ENCODE measurements at regions not wholly inside any gene's neighbourhood (a gene's known extent, or its start where the extent isn't known, plus 50 kb on each side); places are given as distances from the start of the nearest gene placed in this dataset.
"Not testable (repeated sequence)": the region's sequence is repeated elsewhere in the genome, so short reads cannot be mapped to it uniquely, and the experiment has no call there.

DNA sequence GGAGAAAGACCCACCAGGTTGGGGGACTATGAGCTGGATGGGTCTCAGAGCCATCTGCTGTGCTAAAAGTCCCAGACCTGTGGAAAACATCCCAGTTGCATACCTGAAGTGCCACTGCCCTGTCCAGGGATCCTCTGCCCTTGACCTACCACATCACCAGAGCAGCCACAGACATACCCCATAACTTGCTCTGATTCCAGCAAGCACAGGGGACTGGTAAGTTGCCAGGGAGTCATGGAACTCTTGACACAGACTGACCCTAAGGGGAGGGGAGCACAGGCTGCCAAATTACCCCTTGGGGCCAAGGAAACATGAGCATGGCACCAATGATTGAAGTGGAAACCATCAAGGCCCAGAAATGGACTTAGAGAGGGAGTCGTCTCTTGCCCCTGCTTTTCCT lies 1335.1 kb upstream of the ALCAM start:
- Histone ChIP-seq H3K27ac (ENCODE audit: low read depth in 2 of 2, low read length in 2 of 2) (no peak overlapping the region), H3K9ac (ENCODE audit: low read depth in 1 of 2, low read length in 2 of 2) (no peak overlapping the region), H3K27me3 (ENCODE audit: control insufficient read depth in 2 of 2, insufficient read depth in 2 of 2, low read length in 2 of 2) (no peaks in the 10 kb centered on the region), H3K36me3 (ENCODE audit: control insufficient read depth in 2 of 2, insufficient read depth in 2 of 2, low read length in 2 of 2) (no peaks in the 10 kb centered on the region), H3K9me3 (ENCODE audit: control insufficient read depth in 2 of 2, low read length in 2 of 2) (peaks cover 0 to 4% of the 10 kb centered on the region in 2 donors), H3K4me1 (ENCODE audit: control insufficient read depth in 2 of 2, insufficient read depth in 2 of 2, low read length in 2 of 2) (no peaks in the 10 kb centered on the region), H3K4me3 (ENCODE audit: low read length in 2 of 2) (no peak overlapping the region)

DNA sequence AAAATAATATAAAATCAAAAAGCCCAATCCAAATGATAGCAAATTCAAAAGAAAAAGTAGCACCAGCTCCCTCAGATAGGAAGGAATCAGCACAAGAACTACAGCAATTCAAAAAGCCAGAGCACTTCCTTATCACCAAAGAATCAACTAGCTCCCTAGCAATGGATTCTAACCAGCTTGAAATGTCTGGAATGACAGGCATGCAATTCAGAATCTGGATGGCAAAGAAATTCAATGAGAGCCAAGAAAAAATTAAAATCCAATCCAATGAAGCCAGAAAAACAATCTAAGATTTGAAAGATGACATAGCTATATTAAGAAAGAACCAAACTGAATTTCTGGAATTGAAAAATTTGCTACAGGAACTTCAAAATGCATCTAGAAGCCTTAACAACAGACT lies 1334.4 kb upstream of the ALCAM start:
- Histone ChIP-seq H3K36me3 (ENCODE audit: control insufficient read depth in 2 of 2, insufficient read depth in 2 of 2, low read length in 2 of 2) (no peaks in the 10 kb centered on the region), H3K27ac (ENCODE audit: low read depth in 2 of 2, low read length in 2 of 2) (no peak overlapping the region), H3K27me3 (ENCODE audit: control insufficient read depth in 2 of 2, insufficient read depth in 2 of 2, low read length in 2 of 2) (no peaks in the 10 kb centered on the region), H3K4me3 (ENCODE audit: low read length in 2 of 2) (no peak overlapping the region), H3K9me3 (ENCODE audit: control insufficient read depth in 2 of 2, low read length in 2 of 2) (peaks cover 0 to 4% of the 10 kb centered on the region in 2 donors), H3K4me1 (ENCODE audit: control insufficient read depth in 2 of 2, insufficient read depth in 2 of 2, low read length in 2 of 2) (no peaks in the 10 kb centered on the region), H3K9ac (ENCODE audit: low read depth in 1 of 2, low read length in 2 of 2) (no peak overlapping the region)

DNA sequence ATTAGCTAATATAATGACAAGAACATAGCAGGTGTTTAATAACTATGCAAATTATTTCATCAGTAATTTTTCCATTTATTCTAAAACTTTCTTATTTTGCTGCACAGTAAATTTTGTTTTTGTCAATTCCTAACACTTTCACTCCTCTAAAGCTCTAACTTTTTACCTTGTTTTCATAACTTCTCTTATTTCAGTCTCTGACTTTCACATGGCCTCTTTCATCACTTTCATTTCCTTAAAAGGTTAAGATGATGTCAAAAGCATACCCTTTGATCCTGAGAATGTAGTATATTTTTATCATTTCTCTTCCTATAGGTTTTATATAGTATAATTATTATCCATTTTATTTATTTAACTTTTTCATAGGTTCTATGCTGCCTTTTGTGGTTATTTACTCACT lies 1325.8 kb upstream of the ALCAM start:
- Histone ChIP-seq H3K9ac (ENCODE audit: low read depth in 1 of 2, low read length in 2 of 2) (no peak overlapping the region), H3K27me3 (ENCODE audit: control insufficient read depth in 2 of 2, insufficient read depth in 2 of 2, low read length in 2 of 2) (no peaks in the 10 kb centered on the region), H3K4me1 (ENCODE audit: control insufficient read depth in 2 of 2, insufficient read depth in 2 of 2, low read length in 2 of 2) (no peaks in the 10 kb centered on the region), H3K4me3 (ENCODE audit: low read length in 2 of 2) (no peak overlapping the region), H3K27ac (ENCODE audit: low read depth in 2 of 2, low read length in 2 of 2) (no peak overlapping the region), H3K9me3 (ENCODE audit: control insufficient read depth in 2 of 2, low read length in 2 of 2) (no peaks in the 10 kb centered on the region), H3K36me3 (ENCODE audit: control insufficient read depth in 2 of 2, insufficient read depth in 2 of 2, low read length in 2 of 2) (no peaks in the 10 kb centered on the region)

DNA sequence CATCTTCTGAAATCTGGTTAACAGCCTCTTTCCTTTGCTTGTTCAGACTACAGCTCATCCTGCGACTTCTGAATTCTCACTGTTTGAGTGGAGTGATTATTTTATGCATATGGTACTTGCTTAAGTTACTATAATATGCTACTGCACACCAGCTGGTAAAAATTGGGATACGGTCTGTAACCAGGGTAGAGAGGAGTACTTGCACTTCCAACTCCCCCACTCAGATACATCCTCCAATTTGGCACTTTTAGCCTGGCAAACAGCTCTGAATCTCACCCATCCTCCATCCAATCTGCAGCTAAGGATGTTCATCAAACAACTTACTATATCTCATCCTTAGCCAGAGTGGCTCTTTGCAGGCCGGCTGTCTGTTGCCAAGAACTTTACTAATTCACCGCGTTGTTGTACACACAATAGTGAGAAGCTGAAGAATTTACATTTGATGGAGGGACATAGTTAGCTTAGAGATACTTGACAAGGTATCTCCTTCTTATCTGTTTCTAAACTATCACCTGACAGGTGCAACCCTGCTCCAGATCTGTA lies 1323.6 kb upstream of the ALCAM start:
- H3K36me3 ChIP-seq (ENCODE audit: control insufficient read depth in 2 of 2, insufficient read depth in 2 of 2, low read length in 2 of 2); H3K9me3 ChIP-seq (ENCODE audit: control insufficient read depth in 2 of 2, low read length in 2 of 2); H3K27me3 ChIP-seq (ENCODE audit: control insufficient read depth in 2 of 2, insufficient read depth in 2 of 2, low read length in 2 of 2); H3K4me3 ChIP-seq (ENCODE audit: low read length in 2 of 2); H3K4me1 ChIP-seq (ENCODE audit: control insufficient read depth in 2 of 2, insufficient read depth in 2 of 2, low read length in 2 of 2); H3K9ac ChIP-seq (ENCODE audit: low read depth in 1 of 2, low read length in 2 of 2); H3K27ac ChIP-seq (ENCODE audit: low read depth in 2 of 2, low read length in 2 of 2): not testable (repeated sequence)

DNA sequence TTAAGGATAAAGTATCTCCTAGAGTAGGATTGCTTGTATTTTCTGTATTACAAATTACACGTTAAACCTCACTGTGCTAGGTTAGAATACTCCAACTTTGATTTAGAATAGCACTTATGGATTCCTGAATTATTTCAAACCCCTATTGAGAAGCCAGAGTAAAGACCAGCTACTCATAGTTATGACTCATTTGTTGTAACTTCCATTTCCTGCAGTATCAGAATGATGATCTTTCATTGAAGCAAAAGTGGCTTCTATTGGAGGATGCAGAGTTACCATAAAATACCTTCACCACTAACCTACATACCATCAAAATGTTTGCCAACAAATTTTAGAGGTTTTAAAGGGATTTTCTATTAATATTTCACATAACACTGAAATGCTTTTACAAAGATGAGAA lies 1322.7 kb upstream of the ALCAM start:
- Histone ChIP-seq H3K4me3 (ENCODE audit: low read length in 2 of 2) (no peak overlapping the region), H3K9ac (ENCODE audit: low read depth in 1 of 2, low read length in 2 of 2) (no peak overlapping the region), H3K36me3 (ENCODE audit: control insufficient read depth in 2 of 2, insufficient read depth in 2 of 2, low read length in 2 of 2) (no peaks in the 10 kb centered on the region)

DNA sequence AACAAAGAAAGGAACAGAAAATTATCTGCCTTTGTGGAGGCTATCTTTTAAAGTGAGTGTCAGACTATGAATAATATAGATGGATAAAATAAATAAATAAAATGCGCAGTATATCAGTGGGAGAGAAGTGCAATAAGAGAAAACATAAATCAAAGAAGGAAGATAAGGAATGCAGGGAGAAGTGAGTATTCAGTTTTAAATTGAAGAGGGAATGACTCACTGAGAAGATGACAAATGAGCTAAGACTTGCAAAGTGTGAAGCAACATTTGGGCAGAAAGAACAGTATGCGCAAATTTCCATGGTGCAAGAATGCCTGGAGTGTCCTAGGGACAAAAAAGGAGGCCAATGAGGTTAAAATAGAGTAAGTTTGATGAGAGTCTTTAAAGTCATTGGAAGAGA lies 1300.1 kb upstream of the ALCAM start:
- Histone ChIP-seq H3K27me3 (ENCODE audit: control insufficient read depth in 2 of 2, insufficient read depth in 2 of 2, low read length in 2 of 2) (no peaks in the 10 kb centered on the region), H3K36me3 (ENCODE audit: control insufficient read depth in 2 of 2, insufficient read depth in 2 of 2, low read length in 2 of 2) (no peaks in the 10 kb centered on the region), H3K4me3 (ENCODE audit: low read length in 2 of 2) (no peak overlapping the region), H3K27ac (ENCODE audit: low read depth in 2 of 2, low read length in 2 of 2) (no peak overlapping the region), H3K9me3 (ENCODE audit: control insufficient read depth in 2 of 2, low read length in 2 of 2) (no peaks in the 10 kb centered on the region), H3K9ac (ENCODE audit: low read depth in 1 of 2, low read length in 2 of 2) (no peak overlapping the region), H3K4me1 (ENCODE audit: control insufficient read depth in 2 of 2, insufficient read depth in 2 of 2, low read length in 2 of 2) (no peaks in the 10 kb centered on the region)

More for the DNA sequence above, 1322.7 kb upstream of the ALCAM start:
- H3K4me1 ChIP-seq (ENCODE audit: control insufficient read depth in 2 of 2, insufficient read depth in 2 of 2, low read length in 2 of 2) = no peaks in the 10 kb centered on the region
- no peaks in the 10 kb centered on the region for H3K27me3 ChIP-seq (ENCODE audit: control insufficient read depth in 2 of 2, insufficient read depth in 2 of 2, low read length in 2 of 2)
- H3K27ac ChIP-seq (ENCODE audit: low read depth in 2 of 2, low read length in 2 of 2) = no peak overlapping the region
- peaks cover 0 to 4% of the 10 kb centered on the region in 2 donors for H3K9me3 ChIP-seq (ENCODE audit: control insufficient read depth in 2 of 2, low read length in 2 of 2)

DNA sequence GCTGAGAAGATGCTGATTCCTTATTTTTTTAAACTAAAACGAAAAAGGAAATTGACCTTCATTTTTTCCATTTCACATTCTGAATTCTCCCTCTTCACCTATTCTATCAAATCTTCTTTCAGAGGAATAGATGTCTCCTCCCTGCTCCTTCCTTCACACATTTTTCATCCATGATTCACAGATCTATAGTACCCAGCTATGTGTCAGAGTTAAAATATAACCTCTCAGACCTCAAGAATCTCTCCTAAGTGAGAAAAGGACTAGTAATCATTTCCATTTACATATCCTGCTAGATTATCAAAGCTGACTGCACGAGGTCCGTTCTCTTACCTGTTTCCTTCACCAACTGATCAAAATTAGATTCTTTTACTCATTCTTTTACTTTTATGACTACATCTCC lies 1297.6 kb upstream of the ALCAM start:
- Histone ChIP-seq H3K9ac (ENCODE audit: low read depth in 1 of 2, low read length in 2 of 2) (no peak overlapping the region), H3K9me3 (ENCODE audit: control insufficient read depth in 2 of 2, low read length in 2 of 2) (no peaks in the 10 kb centered on the region), H3K27ac (ENCODE audit: low read depth in 2 of 2, low read length in 2 of 2) (no peak overlapping the region), H3K36me3 (ENCODE audit: control insufficient read depth in 2 of 2, insufficient read depth in 2 of 2, low read length in 2 of 2) (no peaks in the 10 kb centered on the region), H3K4me3 (ENCODE audit: low read length in 2 of 2) (no peak overlapping the region), H3K27me3 (ENCODE audit: control insufficient read depth in 2 of 2, insufficient read depth in 2 of 2, low read length in 2 of 2) (no peaks in the 10 kb centered on the region), H3K4me1 (ENCODE audit: control insufficient read depth in 2 of 2, insufficient read depth in 2 of 2, low read length in 2 of 2) (no peaks in the 10 kb centered on the region)

DNA sequence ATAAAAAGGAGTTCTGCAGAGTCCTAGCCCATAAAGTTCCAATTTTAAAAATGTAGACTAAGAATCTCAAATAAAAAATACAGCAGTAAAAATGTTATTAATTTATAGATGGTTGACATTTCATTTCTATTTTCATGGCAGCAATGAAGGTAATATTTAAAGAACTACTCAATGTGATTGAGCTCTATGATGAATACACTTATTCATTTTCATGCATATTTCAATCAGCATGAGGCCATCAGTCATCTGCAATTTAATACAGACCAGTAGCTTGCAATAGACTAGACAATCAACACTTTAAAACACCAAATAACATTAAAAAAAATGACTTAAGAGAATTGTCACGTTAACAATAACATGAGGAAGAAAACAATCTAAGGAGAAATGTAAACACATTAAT lies 1295.8 kb upstream of the ALCAM start:
- no peak overlapping the region for H3K9ac ChIP-seq (ENCODE audit: low read depth in 1 of 2, low read length in 2 of 2)
- H3K27ac ChIP-seq (ENCODE audit: low read depth in 2 of 2, low read length in 2 of 2) = no peak overlapping the region
- H3K4me3 ChIP-seq (ENCODE audit: low read length in 2 of 2) = no peak overlapping the region
- H3K27me3 ChIP-seq (ENCODE audit: control insufficient read depth in 2 of 2, insufficient read depth in 2 of 2, low read length in 2 of 2) = no peaks in the 10 kb centered on the region
- H3K9me3 ChIP-seq (ENCODE audit: control insufficient read depth in 2 of 2, low read length in 2 of 2) = no peaks in the 10 kb centered on the region
- H3K36me3 ChIP-seq (ENCODE audit: control insufficient read depth in 2 of 2, insufficient read depth in 2 of 2, low read length in 2 of 2) = no peaks in the 10 kb centered on the region
- no peaks in the 10 kb centered on the region for H3K4me1 ChIP-seq (ENCODE audit: control insufficient read depth in 2 of 2, insufficient read depth in 2 of 2, low read length in 2 of 2)

DNA sequence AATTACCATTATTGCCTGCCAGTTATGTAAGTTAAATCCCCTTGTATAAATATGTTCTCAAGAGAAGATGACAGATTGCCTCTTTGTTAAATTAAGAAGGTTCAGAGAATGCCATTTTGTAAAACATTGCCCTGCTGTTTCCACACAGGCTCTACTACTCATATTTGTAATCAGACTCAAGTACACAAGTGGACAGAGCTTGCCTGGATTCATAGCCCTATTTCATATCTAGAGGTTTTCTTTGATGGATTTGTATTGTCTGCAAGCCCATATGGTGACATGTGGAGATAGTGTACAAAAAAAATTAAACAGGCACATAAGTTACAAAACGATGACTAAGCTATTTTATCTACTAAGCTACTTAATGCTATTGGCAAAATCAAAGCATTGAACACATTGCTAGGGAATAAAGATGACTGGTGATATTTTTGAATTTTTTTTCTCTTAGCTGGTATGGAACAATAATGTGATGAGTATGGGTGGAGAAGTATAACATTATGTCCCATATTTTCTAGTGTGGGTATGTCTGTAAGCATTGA lies 1286.6 kb upstream of the ALCAM start:
- Histone ChIP-seq H3K4me1 (ENCODE audit: control insufficient read depth in 2 of 2, insufficient read depth in 2 of 2, low read length in 2 of 2) (no peaks in the 10 kb centered on the region), H3K9ac (ENCODE audit: low read depth in 1 of 2, low read length in 2 of 2) (no peak overlapping the region), H3K4me3 (ENCODE audit: low read length in 2 of 2) (no peak overlapping the region), H3K27ac (ENCODE audit: low read depth in 2 of 2, low read length in 2 of 2) (no peak overlapping the region), H3K27me3 (ENCODE audit: control insufficient read depth in 2 of 2, insufficient read depth in 2 of 2, low read length in 2 of 2) (no peaks in the 10 kb centered on the region), H3K9me3 (ENCODE audit: control insufficient read depth in 2 of 2, low read length in 2 of 2) (no peaks in the 10 kb centered on the region), H3K36me3 (ENCODE audit: control insufficient read depth in 2 of 2, insufficient read depth in 2 of 2, low read length in 2 of 2) (no peaks in the 10 kb centered on the region)

DNA sequence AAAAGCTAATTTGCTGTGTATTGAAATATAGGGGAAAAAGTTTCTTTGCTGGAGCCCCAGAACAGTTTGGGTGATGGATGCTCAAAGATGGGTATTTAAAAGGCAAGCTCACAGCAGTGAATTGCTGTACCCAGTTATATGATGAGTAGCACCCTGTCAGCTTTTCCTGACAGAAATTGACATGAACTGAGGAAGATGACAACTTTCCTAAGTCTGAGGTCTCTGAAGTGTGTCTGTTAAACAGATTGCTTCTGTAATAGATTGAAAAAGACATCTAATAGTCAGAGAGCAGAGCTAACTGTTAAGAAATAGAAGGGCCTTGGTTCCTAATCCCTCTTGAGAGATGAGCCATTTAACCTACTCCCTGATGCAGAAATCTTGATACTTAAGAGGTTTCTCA lies 1278.0 kb upstream of the ALCAM start:
- no peaks in the 10 kb centered on the region for H3K27me3 ChIP-seq (ENCODE audit: control insufficient read depth in 2 of 2, insufficient read depth in 2 of 2, low read length in 2 of 2)
- no peak overlapping the region for H3K4me3 ChIP-seq (ENCODE audit: low read length in 2 of 2)
- no peak overlapping the region for H3K9ac ChIP-seq (ENCODE audit: low read depth in 1 of 2, low read length in 2 of 2)
- H3K9me3 ChIP-seq (ENCODE audit: control insufficient read depth in 2 of 2, low read length in 2 of 2) = peaks cover 0 to 4% of the 10 kb centered on the region in 2 donors
- no peaks in the 10 kb centered on the region for H3K4me1 ChIP-seq (ENCODE audit: control insufficient read depth in 2 of 2, insufficient read depth in 2 of 2, low read length in 2 of 2)
- H3K27ac ChIP-seq (ENCODE audit: low read depth in 2 of 2, low read length in 2 of 2) = no peak overlapping the region
- no peaks in the 10 kb centered on the region for H3K36me3 ChIP-seq (ENCODE audit: control insufficient read depth in 2 of 2, insufficient read depth in 2 of 2, low read length in 2 of 2)

DNA sequence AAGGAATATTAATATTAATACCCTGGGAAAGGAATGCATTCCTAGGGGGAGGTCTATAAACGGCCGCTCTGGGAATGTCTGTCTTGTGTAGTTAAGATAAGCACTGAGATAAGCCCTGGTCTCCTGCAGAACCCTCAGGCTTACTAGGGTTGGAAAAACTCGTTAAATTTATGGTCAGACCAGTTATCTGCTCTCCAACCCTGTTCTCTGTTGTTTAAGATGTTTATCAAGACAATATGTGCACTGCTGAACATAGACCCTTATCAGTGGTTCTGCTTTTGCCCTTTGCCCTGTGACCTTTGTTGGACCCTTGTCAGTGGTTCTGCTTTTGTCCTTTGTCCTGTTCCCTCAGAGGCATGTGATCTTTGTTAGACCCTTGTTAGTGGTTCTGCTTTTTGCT lies 1276.7 kb upstream of the ALCAM start:
- H3K4me1 ChIP-seq (ENCODE audit: control insufficient read depth in 2 of 2, insufficient read depth in 2 of 2, low read length in 2 of 2); H3K4me3 ChIP-seq (ENCODE audit: low read length in 2 of 2); H3K9me3 ChIP-seq (ENCODE audit: control insufficient read depth in 2 of 2, low read length in 2 of 2); H3K9ac ChIP-seq (ENCODE audit: low read depth in 1 of 2, low read length in 2 of 2); H3K36me3 ChIP-seq (ENCODE audit: control insufficient read depth in 2 of 2, insufficient read depth in 2 of 2, low read length in 2 of 2); H3K27ac ChIP-seq (ENCODE audit: low read depth in 2 of 2, low read length in 2 of 2); H3K27me3 ChIP-seq (ENCODE audit: control insufficient read depth in 2 of 2, insufficient read depth in 2 of 2, low read length in 2 of 2): not testable (repeated sequence)
